WTC11 (cell line): ENCODE measurements at regions not wholly inside any gene's neighbourhood (a gene's known extent, or its start where the extent isn't known, plus 50 kb on each side); places are given as distances from the start of the nearest gene placed in this dataset.

Source experiments
- ATF3 ChIP-seq: sonication (generic); formaldehyde crosslinking; conservative IDR thresholded peaks from 2 replicates; pipeline ENCODE4 v1.8.1; 2022; ENCODE audit warnings: mild to moderate bottlenecking, missing genetic modification reagents
- ATF6 ChIP-seq: sonication (generic); formaldehyde crosslinking; IDR thresholded peaks from 2 replicates; pipeline ENCODE4 v1.8.1; 2023; ENCODE audit warnings: mild to moderate bottlenecking, missing genetic modification reagents
- CTCF ChIP-seq: fragments of 200-600 bp; IDR thresholded peaks from 2 replicates; pipeline ENCODE4 v1.8.0; 2022; ENCODE audit warnings: antibody characterized with exemption
- FOXJ3 ChIP-seq: sonication (generic); formaldehyde crosslinking; IDR thresholded peaks from 2 replicates; pipeline ENCODE4 v1.9.0; 2021; ENCODE audit warnings: missing genetic modification reagents, mild to moderate bottlenecking, borderline replicate concordance
- OVOL2 ChIP-seq: fragments of 250-450 bp; sonication (Bioruptor Pico); IDR thresholded peaks from 2 replicates; pipeline ENCODE4 v1.9.0; 2021; ENCODE audit warnings: mild to moderate bottlenecking, borderline replicate concordance
- ZNF263 ChIP-seq: sonication (generic); formaldehyde crosslinking; IDR thresholded peaks from 2 replicates; pipeline ENCODE4 v1.8.1; 2022; ENCODE audit warnings: low read depth, mild to moderate bottlenecking, moderate library complexity, missing genetic modification reagents
- ZNF281 ChIP-seq: sonication (generic); formaldehyde crosslinking; IDR thresholded peaks from 2 replicates; pipeline ENCODE4 v1.8.0; 2023; ENCODE audit warnings: mild to moderate bottlenecking, missing genetic modification reagents

GRCh38 chr3:54046641-54047214 is 75.6 kb upstream of the CACNA2D3 start:
- TF ChIP-seq FOXJ3 (CRISPR knock-in tag) (no peak), ATF3 (no peak), CTCF (no peak), OVOL2 (CRISPR knock-in tag) (no peak), ATF6 (CRISPR knock-in tag) (no peak), ZNF281 (no peak), ZNF263 (CRISPR knock-in tag) (no peak)
